Right lobe of liver (tissue), 4 donors: ENCODE measurements at regions not wholly inside any gene's neighbourhood (a gene's known extent, or its start where the extent isn't known, plus 50 kb on each side); places are given as distances from the start of the nearest gene placed in this dataset.

Source experiments
- POLR2A ChIP-seq: fragments of 450-650 bp; IDR thresholded peaks from one replicate; pipeline ENCODE4 v1.6.1; 2017; ENCODE audit warnings: antibody characterized with exemption, mild to moderate bottlenecking
- TF ChIP-seq, protein P1 (sequence below), 4 donors: fragments of 200-600 bp in 3 of 4; fragments of 450-650 bp in 1 of 4; IDR thresholded peaks; one replicate each; pipeline versions ENCODE4 v1.5.1 to v1.8.0; 2016 to 2022; ENCODE audit warnings: antibody characterized with exemption in 4 of 4, mild to moderate bottlenecking in 2 of 4
- donor health status: DM: no; HTN: no; CAD: no.
- donor health status: DM: no; HTN: no; CAD: no.
- donor health status: DM: no; HTN: yes; CAD: no.

DNA sequence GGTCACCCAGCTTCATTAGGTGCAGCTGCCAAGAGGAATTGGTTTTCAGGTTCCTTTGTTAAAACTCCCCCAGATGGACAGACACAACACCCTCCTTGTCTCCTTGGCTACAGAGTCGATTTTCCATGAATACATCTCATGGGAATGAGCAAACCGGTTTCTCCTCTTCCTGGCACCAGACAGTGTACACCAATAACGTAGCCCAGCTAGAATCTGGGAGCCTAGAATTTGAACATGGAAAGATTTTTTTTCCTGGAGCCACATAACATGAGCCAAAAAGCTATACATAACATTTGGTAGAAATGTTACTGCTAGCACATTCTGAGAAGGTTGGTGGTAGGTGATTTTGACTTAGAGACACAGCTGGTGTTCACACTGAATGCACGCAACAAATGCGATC is 62.9 kb upstream of the SLC34A2 start:
- TF ChIP-seq, protein P1, sequence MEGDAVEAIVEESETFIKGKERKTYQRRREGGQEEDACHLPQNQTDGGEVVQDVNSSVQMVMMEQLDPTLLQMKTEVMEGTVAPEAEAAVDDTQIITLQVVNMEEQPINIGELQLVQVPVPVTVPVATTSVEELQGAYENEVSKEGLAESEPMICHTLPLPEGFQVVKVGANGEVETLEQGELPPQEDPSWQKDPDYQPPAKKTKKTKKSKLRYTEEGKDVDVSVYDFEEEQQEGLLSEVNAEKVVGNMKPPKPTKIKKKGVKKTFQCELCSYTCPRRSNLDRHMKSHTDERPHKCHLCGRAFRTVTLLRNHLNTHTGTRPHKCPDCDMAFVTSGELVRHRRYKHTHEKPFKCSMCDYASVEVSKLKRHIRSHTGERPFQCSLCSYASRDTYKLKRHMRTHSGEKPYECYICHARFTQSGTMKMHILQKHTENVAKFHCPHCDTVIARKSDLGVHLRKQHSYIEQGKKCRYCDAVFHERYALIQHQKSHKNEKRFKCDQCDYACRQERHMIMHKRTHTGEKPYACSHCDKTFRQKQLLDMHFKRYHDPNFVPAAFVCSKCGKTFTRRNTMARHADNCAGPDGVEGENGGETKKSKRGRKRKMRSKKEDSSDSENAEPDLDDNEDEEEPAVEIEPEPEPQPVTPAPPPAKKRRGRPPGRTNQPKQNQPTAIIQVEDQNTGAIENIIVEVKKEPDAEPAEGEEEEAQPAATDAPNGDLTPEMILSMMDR (IDR thresholded peaks at IDR 0.05) = no peak
- no peak for TF ChIP-seq POLR2A
